NB4 (cell line): ENCODE measurements at regions not wholly inside any gene's neighbourhood (a gene's known extent, or its start where the extent isn't known, plus 50 kb on each side); places are given as distances from the start of the nearest gene placed in this dataset.

ENCODE experiments used
- MAX ChIP-seq: IDR thresholded peaks from 2 replicates; pipeline ENCODE4 v1.6.1; 2011; ENCODE audit warnings: low read depth, low read length
- TF ChIP-seq, protein P1 (sequence below): IDR thresholded peaks from one replicate; pipeline ENCODE4 v1.5.1; 2012; ENCODE audit warnings: low read depth, low read length

DNA sequence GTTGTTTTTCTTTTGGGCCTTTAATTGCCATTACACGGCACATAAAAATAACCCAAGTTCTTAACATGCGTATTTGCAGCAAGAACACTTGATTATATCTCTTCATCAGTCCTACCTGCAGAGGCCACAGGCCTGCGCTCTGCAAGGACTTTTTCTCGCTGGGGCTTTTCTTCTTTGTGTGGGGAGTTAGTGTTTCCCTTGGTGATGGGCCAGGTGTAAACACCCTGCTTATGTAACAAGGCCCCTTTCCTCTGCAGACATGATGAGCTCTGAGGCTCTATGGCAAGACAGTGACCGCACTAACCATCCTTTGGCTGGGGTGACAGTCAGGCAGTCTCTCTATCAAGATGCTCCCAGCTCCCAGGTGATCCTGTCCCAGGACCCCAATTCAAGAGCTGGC is 97.8 kb upstream of the PCSK2 start:
- TF ChIP-seq MAX = no peak
- TF ChIP-seq, protein P1, sequence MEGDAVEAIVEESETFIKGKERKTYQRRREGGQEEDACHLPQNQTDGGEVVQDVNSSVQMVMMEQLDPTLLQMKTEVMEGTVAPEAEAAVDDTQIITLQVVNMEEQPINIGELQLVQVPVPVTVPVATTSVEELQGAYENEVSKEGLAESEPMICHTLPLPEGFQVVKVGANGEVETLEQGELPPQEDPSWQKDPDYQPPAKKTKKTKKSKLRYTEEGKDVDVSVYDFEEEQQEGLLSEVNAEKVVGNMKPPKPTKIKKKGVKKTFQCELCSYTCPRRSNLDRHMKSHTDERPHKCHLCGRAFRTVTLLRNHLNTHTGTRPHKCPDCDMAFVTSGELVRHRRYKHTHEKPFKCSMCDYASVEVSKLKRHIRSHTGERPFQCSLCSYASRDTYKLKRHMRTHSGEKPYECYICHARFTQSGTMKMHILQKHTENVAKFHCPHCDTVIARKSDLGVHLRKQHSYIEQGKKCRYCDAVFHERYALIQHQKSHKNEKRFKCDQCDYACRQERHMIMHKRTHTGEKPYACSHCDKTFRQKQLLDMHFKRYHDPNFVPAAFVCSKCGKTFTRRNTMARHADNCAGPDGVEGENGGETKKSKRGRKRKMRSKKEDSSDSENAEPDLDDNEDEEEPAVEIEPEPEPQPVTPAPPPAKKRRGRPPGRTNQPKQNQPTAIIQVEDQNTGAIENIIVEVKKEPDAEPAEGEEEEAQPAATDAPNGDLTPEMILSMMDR = no peak
